Right lobe of liver (tissue), 6 donors: ENCODE measurements at regions not wholly inside any gene's neighbourhood (a gene's known extent, or its start where the extent isn't known, plus 50 kb on each side); places are given as distances from the start of the nearest gene placed in this dataset.
"Not testable (repeated sequence)": the region's sequence is repeated elsewhere in the genome, so short reads cannot be mapped to it uniquely, and the experiment has no call there.

Experiments used
- ATAC-seq, 4 donors: fragments of 200-7000 bp; cut with Tn5 transposase; one replicate each; pipeline ENCODE4 v1.9.1; 2020; ENCODE audit warnings: mild to moderate bottlenecking in 4 of 4, moderate library complexity in 4 of 4
- DNase-seq, 3 donors: peaks; one replicate each; pipeline ENCODE4 v3.0.0-alpha.2; 2020
- H3K27ac ChIP-seq, 3 donors: fragments of 200-600 bp; one replicate each; pipeline ENCODE4 v1.8.0; 2022
- H3K27me3 ChIP-seq, 2 donors: fragments of 200-600 bp; one replicate each; pipeline ENCODE4 v1.8.0; 2022
- H3K36me3 ChIP-seq, 4 donors: fragments of 200-600 bp; sonication (generic) in 1 of 4; one replicate each; pipeline versions ENCODE4 v1.5.1 to v1.8.0; 2017 to 2022; ENCODE audit warnings: control low read depth in 1 of 4
- H3K4me1 ChIP-seq, 4 donors: fragments of 200-600 bp; sonication (generic) in 1 of 4; one replicate each; pipeline versions ENCODE4 v1.5.1 to v1.8.0; 2017 to 2022; ENCODE audit warnings: control low read depth in 1 of 4
- H3K4me3 ChIP-seq, 3 donors: fragments of 200-600 bp; one replicate each; pipeline ENCODE4 v1.8.0; 2022
- H3K9me3 ChIP-seq, 4 donors: fragments of 200-600 bp; sonication (generic) in 1 of 4; one replicate each; pipeline versions ENCODE4 v1.5.1 to v1.8.0; 2017 to 2022; ENCODE audit warnings: control low read depth in 1 of 4
- CTCF ChIP-seq, 4 donors: fragments of 200-600 bp in 3 of 4; fragments of 450-650 bp in 1 of 4; IDR thresholded peaks; one replicate each; pipeline versions ENCODE4 v1.5.1 to v1.8.0; 2016 to 2022; ENCODE audit warnings: antibody characterized with exemption in 4 of 4, mild to moderate bottlenecking in 2 of 4
- POLR2A ChIP-seq: fragments of 450-650 bp; IDR thresholded peaks from one replicate; pipeline ENCODE4 v1.6.1; 2017; ENCODE audit warnings: antibody characterized with exemption, mild to moderate bottlenecking
- WGBS: methylation state at CpG from one replicate; pipeline ENCODE4 v1.1.6; 2018; ENCODE audit warnings: low coverage, low lambda C conversion rate; ENCODE audit not compliant: insufficient coverage; ENCODE audit errors: missing lambda C conversion rate; 5-methylcytosine and 5-hydroxymethylcytosine counted together
- intact Hi-C, 2 donors: fragments of 100-400 bp; cut with DNase I; formaldehyde crosslinking; loops; one replicate each; pipeline versions ENCODE4 v1.11.2 to v1.14.1; 2022
- donor health status: DM: no; HTN: yes; CAD: no.
- donor health status: DM: no; HTN: no; CAD: no.
- donor health status: DM: no; HTN: no; CAD: no.
- donor health status: DM: no; HTN: yes; CAD: no.
- donor health status: DM: no; HTN: yes; CAD: no.

DNA sequence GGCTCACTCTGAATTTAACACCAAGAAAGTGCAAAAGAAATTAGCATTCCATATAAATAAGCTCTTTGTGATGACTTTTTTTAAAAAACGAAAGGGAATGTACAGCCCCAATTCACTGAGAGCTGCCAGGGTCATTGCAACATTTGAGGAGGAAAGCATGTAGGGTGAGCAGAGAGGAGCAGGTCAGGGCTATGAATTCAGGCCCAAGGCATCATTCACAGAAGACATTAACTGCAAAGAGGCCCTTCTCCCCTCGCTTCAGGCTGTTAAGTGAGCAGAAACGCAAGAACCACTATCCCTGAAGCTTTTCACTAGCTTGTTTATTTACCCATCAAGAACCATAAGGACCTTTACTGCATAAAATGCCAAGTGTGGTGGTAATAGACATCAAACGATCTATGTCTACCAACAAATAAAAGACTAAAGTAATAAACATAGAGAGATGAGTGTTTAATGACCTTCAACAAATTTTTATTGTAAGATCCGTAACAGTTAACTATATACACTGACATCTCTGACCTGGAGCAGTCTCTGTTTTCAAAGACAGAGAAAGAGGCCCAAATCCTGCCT, 333.1 kb upstream of the HNRNPA3 start:
- ATAC-seq: no peak
- Histone ChIP-seq H3K36me3 (no peaks in the 10 kb centered on the region), H3K27ac (no peak overlapping the region), H3K4me1 (no peaks in the 10 kb centered on the region), H3K9me3 (no peaks in the 10 kb centered on the region), H3K4me3 (no peak overlapping the region), H3K27me3 (no peaks in the 10 kb centered on the region)
- intact Hi-C loops: no loop called here
- DNase-seq: no peak
- 48% methylated on average over 4 of the region's 5 CpGs for WGBS
- TF ChIP-seq CTCF (IDR thresholded peaks at IDR 0.05) (no peak), POLR2A (no peak)

GRCh38 chr2:176882045-176882444, 330.5 kb upstream of the HNRNPA3 start:
- intact Hi-C loops: not testable (repeated sequence)

GRCh38 chr2:176885001-176885643, 327.5 kb upstream of the HNRNPA3 start:
- intact Hi-C loops: no loop called here

More at GRCh38 chr2:176882045-176882444, 330.5 kb upstream of the HNRNPA3 start:
- not testable (repeated sequence) for ATAC-seq, H3K36me3 ChIP-seq, H3K9me3 ChIP-seq, H3K4me3 ChIP-seq, H3K27me3 ChIP-seq, H3K4me1 ChIP-seq, DNase-seq, H3K27ac ChIP-seq
- WGBS: 73% methylated on average over 1 of the region's 1 CpG

GRCh38 chr2:176885661-176886060, 326.9 kb upstream of the HNRNPA3 start:
- 88% methylated on average over 2 of the region's 2 CpGs for WGBS
- Histone ChIP-seq H3K4me1 (no peaks in the 10 kb centered on the region), H3K27ac (no peak overlapping the region), H3K36me3 (no peaks in the 10 kb centered on the region), H3K9me3 (no peaks in the 10 kb centered on the region), H3K27me3 (no peaks in the 10 kb centered on the region), H3K4me3 (no peak overlapping the region)
- DNase-seq (no peak), ATAC-seq (no peak)
- intact Hi-C loops: no loop called here
- TF ChIP-seq POLR2A (no peak), CTCF (IDR thresholded peaks at IDR 0.05) (no peak)

More at GRCh38 chr2:176885001-176885643, 327.5 kb upstream of the HNRNPA3 start:
- 45% methylated on average over 3 of the region's 3 CpGs for WGBS
- no peak overlapping the region for H3K4me3 ChIP-seq
- H3K27ac ChIP-seq: no peak overlapping the region
- DNase-seq (no peak), ATAC-seq (no peak)
- H3K27me3 ChIP-seq: no peaks in the 10 kb centered on the region
- H3K9me3 ChIP-seq: no peaks in the 10 kb centered on the region
- no peaks in the 10 kb centered on the region for H3K36me3 ChIP-seq
- TF ChIP-seq CTCF (IDR thresholded peaks at IDR 0.05) (no peak), POLR2A (no peak)
- H3K4me1 ChIP-seq: no peaks in the 10 kb centered on the region

GRCh38 chr2:176891105-176891504, 321.5 kb upstream of the HNRNPA3 start:
- Histone ChIP-seq H3K9me3 (no peaks in the 10 kb centered on the region), H3K27ac (no peak overlapping the region), H3K4me3 (no peak overlapping the region), H3K27me3 (no peaks in the 10 kb centered on the region), H3K36me3 (no peaks in the 10 kb centered on the region), H3K4me1 (no peaks in the 10 kb centered on the region)
- TF ChIP-seq POLR2A (no peak), CTCF (IDR thresholded peaks at IDR 0.05) (no peak)
- WGBS: 31% methylated on average over 4 of the region's 4 CpGs
- DNase-seq: no peak
- ATAC-seq: no peak
- intact Hi-C loops: no loop called here
